CD8-positive, alpha-beta memory T cell (primary cell): ENCODE measurements at regions not wholly inside any gene's neighbourhood (a gene's known extent, or its start where the extent isn't known, plus 50 kb on each side); places are given as distances from the start of the nearest gene placed in this dataset.
"Not testable (repeated sequence)": the region's sequence is repeated elsewhere in the genome, so short reads cannot be mapped to it uniquely, and the experiment has no call there.

Experiments used
- CTCF ChIA-PET: fragments of 350-600 bp; sonication (Branson Sonifier 250); formaldehyde crosslinking; loops from one replicate; lab custom pipeline; 2021; ENCODE audit warnings: antibody characterized with exemption; lab: Charles Lee
- POLR2A ChIA-PET: fragments of 350-600 bp; sonication (Branson Sonifier 250); formaldehyde crosslinking; loops from one replicate; lab custom pipeline; 2021; ENCODE audit warnings: antibody characterized with exemption; lab: Charles Lee
- DNase-seq, 5 donors: peaks; one replicate each; pipeline versions ENCODE4 v3.0.0 to v3.0.0-alpha.2; 2020 to 2022; ENCODE audit warnings: mixed read lengths in 1 of 5
- H3K27ac ChIP-seq: one replicate; pipeline ENCODE4 v1.7.0; 2013; ENCODE audit warnings: low read depth, mild to moderate bottlenecking, low read length, moderate library complexity
- H3K27me3 ChIP-seq: 2 replicates; pipeline ENCODE4 v1.7.0; 2013; ENCODE audit warnings: low read length, mild to moderate bottlenecking; ENCODE audit not compliant: insufficient read depth, poor library complexity, severe bottlenecking
- H3K36me3 ChIP-seq: 2 replicates; pipeline ENCODE4 v1.7.0; 2013; ENCODE audit warnings: mild to moderate bottlenecking, low read length, moderate library complexity; ENCODE audit not compliant: insufficient read depth
- H3K4me1 ChIP-seq: 2 replicates; pipeline ENCODE4 v1.7.0; 2013; ENCODE audit warnings: mild to moderate bottlenecking, low read length, moderate library complexity; ENCODE audit not compliant: insufficient read depth
- H3K4me3 ChIP-seq: 2 replicates; pipeline ENCODE4 v1.7.0; 2013; ENCODE audit warnings: mild to moderate bottlenecking, low read length
- H3K9me3 ChIP-seq: 2 replicates; pipeline ENCODE4 v1.7.0; 2013; ENCODE audit warnings: mild to moderate bottlenecking, low read length
- H3K27ac Mint-ChIP-seq, 8 donors: one replicate each; pipeline ENCODE4 v1.8.0; 2020 to 2021; ENCODE audit warnings: mixed read lengths in 8 of 8, mild to moderate bottlenecking in 6 of 8, inconsistent platforms in 3 of 8, moderate library complexity in 3 of 8
- H3K27me3 Mint-ChIP-seq, 2 donors: one replicate each; pipeline ENCODE4 v1.8.0; 2020 to 2021; ENCODE audit warnings: mixed read lengths in 2 of 2, mild to moderate bottlenecking in 1 of 2, moderate library complexity in 1 of 2
- H3K36me3 Mint-ChIP-seq, 3 donors: one replicate each; pipeline ENCODE4 v1.8.0; 2020 to 2021; ENCODE audit warnings: mixed read lengths in 3 of 3, inconsistent platforms in 1 of 3, mild to moderate bottlenecking in 1 of 3
- H3K4me1 Mint-ChIP-seq, 3 donors: one replicate each; pipeline ENCODE4 v1.8.0; 2020 to 2021; ENCODE audit warnings: mixed read lengths in 3 of 3, inconsistent platforms in 1 of 3, mild to moderate bottlenecking in 1 of 3
- H3K4me3 Mint-ChIP-seq, 7 donors: one replicate each; pipeline ENCODE4 v1.8.0; 2020 to 2021; ENCODE audit warnings: mixed read lengths in 7 of 7, mild to moderate bottlenecking in 6 of 7, moderate library complexity in 4 of 7, inconsistent platforms in 2 of 7
- H3K9me3 Mint-ChIP-seq, 5 donors: one replicate each; pipeline ENCODE4 v1.8.0; 2020 to 2022; ENCODE audit warnings: mixed read lengths in 5 of 5, mild to moderate bottlenecking in 3 of 5, moderate library complexity in 2 of 5, inconsistent platforms in 1 of 5

- Histone ChIP-seq H3K9me3 (no peaks in the 10 kb centered on the region), H3K4me3 (no peak overlapping the region), H3K36me3 (no peaks in the 10 kb centered on the region), H3K4me1 (no peaks in the 10 kb centered on the region), H3K27ac (no peak overlapping the region), H3K27me3 (no peaks in the 10 kb centered on the region)
- Mint-ChIP-seq H3K36me3 (no peaks in the 10 kb centered on the region), H3K27ac (no peak overlapping the region), H3K4me3 (no peak overlapping the region), H3K9me3 (peaks cover 4 to 20% (median 5%) of the 10 kb centered on the region in 5 donors), H3K4me1 (no peaks in the 10 kb centered on the region), H3K27me3 (no peaks in the 10 kb centered on the region)
- no peak for DNase-seq
- ChIA-PET POLR2A (no interaction called here), CTCF (no interaction called here)
Observed at GRCh38 chr5:120932480-120932879, 468.4 kb downstream of the PRR16 start.

GRCh38 chr5:120934031-120934430, 469.9 kb downstream of the PRR16 start:
- H3K27ac ChIP-seq, result no peak overlapping the region
- no peaks in the 10 kb centered on the region for H3K9me3 ChIP-seq
- DNase-seq, result no peak
- ChIA-PET CTCF (no interaction called here), POLR2A (no interaction called here)
- H3K4me3 ChIP-seq, result no peak overlapping the region
- no peaks in the 10 kb centered on the region for H3K36me3 ChIP-seq
- H3K4me3 Mint-ChIP-seq, result no peak overlapping the region
- no peaks in the 10 kb centered on the region for H3K36me3 Mint-ChIP-seq
- peaks cover 4 to 32% (median 5%) of the 10 kb centered on the region in 5 donors for H3K9me3 Mint-ChIP-seq
- H3K27me3 Mint-ChIP-seq, result no peaks in the 10 kb centered on the region
- H3K27ac Mint-ChIP-seq, result no peak overlapping the region
- no peaks in the 10 kb centered on the region for H3K27me3 ChIP-seq
- H3K4me1 ChIP-seq, result no peaks in the 10 kb centered on the region
- H3K4me1 Mint-ChIP-seq, result no peaks in the 10 kb centered on the region

GRCh38 chr5:120936652-120937051, 472.6 kb downstream of the PRR16 start:
- Histone ChIP-seq H3K36me3 (no peaks in the 10 kb centered on the region), H3K27me3 (no peaks in the 10 kb centered on the region), H3K9me3 (no peaks in the 10 kb centered on the region), H3K4me3 (no peak overlapping the region), H3K27ac (no peak overlapping the region), H3K4me1 (no peaks in the 10 kb centered on the region)
- Mint-ChIP-seq H3K4me1 (no peaks in the 10 kb centered on the region), H3K36me3 (no peaks in the 10 kb centered on the region), H3K4me3 (no peak overlapping the region), H3K27ac (no peak overlapping the region), H3K27me3 (no peaks in the 10 kb centered on the region), H3K9me3 (peaks cover 0 to 29% (median 4%) of the 10 kb centered on the region in 5 donors)
- ChIA-PET CTCF (no interaction called here), POLR2A (no interaction called here)
- DNase-seq, result peak in 1 of 5 donors; percentile 40

- H3K4me3 ChIP-seq, result no peak overlapping the region
- no peak for DNase-seq
- no peak overlapping the region for H3K4me3 Mint-ChIP-seq
- H3K9me3 Mint-ChIP-seq, result peaks cover 0 to 31% (median 4%) of the 10 kb centered on the region in 5 donors
- H3K36me3 ChIP-seq, result no peaks in the 10 kb centered on the region
- H3K27me3 Mint-ChIP-seq, result no peaks in the 10 kb centered on the region
- H3K4me1 ChIP-seq, result no peaks in the 10 kb centered on the region
- no peaks in the 10 kb centered on the region for H3K9me3 ChIP-seq
- CTCF ChIA-PET, result no interaction called here
- H3K27ac Mint-ChIP-seq, result no peak overlapping the region
- H3K27me3 ChIP-seq, result no peaks in the 10 kb centered on the region
- H3K36me3 Mint-ChIP-seq, result no peaks in the 10 kb centered on the region
- H3K4me1 Mint-ChIP-seq, result no peaks in the 10 kb centered on the region
- no peak overlapping the region for H3K27ac ChIP-seq
- POLR2A ChIA-PET, result no interaction called here
Observed at GRCh38 chr5:120938604-120939003, 474.5 kb downstream of the PRR16 start.

- peaks cover 0 to 31% (median 3%) of the 10 kb centered on the region in 5 donors for H3K9me3 Mint-ChIP-seq
- POLR2A ChIA-PET, result no interaction called here
- H3K27me3 Mint-ChIP-seq, result no peaks in the 10 kb centered on the region
- Histone ChIP-seq H3K27ac (no peak overlapping the region), H3K27me3 (no peaks in the 10 kb centered on the region), H3K4me1 (no peaks in the 10 kb centered on the region), H3K9me3 (no peaks in the 10 kb centered on the region), H3K36me3 (no peaks in the 10 kb centered on the region), H3K4me3 (no peak overlapping the region)
- no peak overlapping the region for H3K27ac Mint-ChIP-seq
- H3K36me3 Mint-ChIP-seq, result no peaks in the 10 kb centered on the region
- no peak for DNase-seq
- no peak overlapping the region for H3K4me3 Mint-ChIP-seq
- no peaks in the 10 kb centered on the region for H3K4me1 Mint-ChIP-seq
- CTCF ChIA-PET, result no interaction called here
Observed at GRCh38 chr5:120942596-120943350, 478.7 kb downstream of the PRR16 start.

GRCh38 chr5:120949596-120949995, 485.5 kb downstream of the PRR16 start:
- H3K27me3 Mint-ChIP-seq, H3K4me3 ChIP-seq, H3K4me3 Mint-ChIP-seq, H3K9me3 ChIP-seq, H3K27ac ChIP-seq, POLR2A ChIA-PET, H3K4me1 ChIP-seq, H3K4me1 Mint-ChIP-seq, H3K27me3 ChIP-seq, H3K27ac Mint-ChIP-seq, H3K36me3 Mint-ChIP-seq, H3K36me3 ChIP-seq, CTCF ChIA-PET: not testable (repeated sequence)
- peak in 1 of 5 donors; percentile 28 for DNase-seq
- H3K9me3 Mint-ChIP-seq, result peaks cover 5 to 32% (median 14%) of the 10 kb centered on the region in 5 donors

GRCh38 chr5:120953445-120953844, 489.3 kb downstream of the PRR16 start:
- H3K27me3 Mint-ChIP-seq, H3K27ac ChIP-seq, H3K4me3 Mint-ChIP-seq, POLR2A ChIA-PET, H3K36me3 Mint-ChIP-seq, H3K4me1 Mint-ChIP-seq, H3K4me3 ChIP-seq, H3K9me3 ChIP-seq, H3K27me3 ChIP-seq, CTCF ChIA-PET, H3K36me3 ChIP-seq, H3K27ac Mint-ChIP-seq, DNase-seq, H3K4me1 ChIP-seq: not testable (repeated sequence)
- peaks cover 6 to 48% (median 15%) of the 10 kb centered on the region in 5 donors for H3K9me3 Mint-ChIP-seq

- Mint-ChIP-seq H3K27ac (no peak overlapping the region), H3K27me3 (no peaks in the 10 kb centered on the region), H3K4me1 (no peaks in the 10 kb centered on the region), H3K9me3 (peaks cover 8 to 48% (median 15%) of the 10 kb centered on the region in 5 donors), H3K36me3 (no peaks in the 10 kb centered on the region), H3K4me3 (no peak overlapping the region)
- no peaks in the 10 kb centered on the region for H3K36me3 ChIP-seq
- no peak overlapping the region for H3K27ac ChIP-seq
- no peaks in the 10 kb centered on the region for H3K9me3 ChIP-seq
- ChIA-PET CTCF (no interaction called here), POLR2A (no interaction called here)
- no peak for DNase-seq
- no peaks in the 10 kb centered on the region for H3K4me1 ChIP-seq
- H3K4me3 ChIP-seq, result no peak overlapping the region
- H3K27me3 ChIP-seq, result no peaks in the 10 kb centered on the region
Observed at GRCh38 chr5:120954255-120954654, 490.2 kb downstream of the PRR16 start.
